HS-5 (cell line): ENCODE measurements at regions not wholly inside any gene's neighbourhood (a gene's known extent, or its start where the extent isn't known, plus 50 kb on each side); places are given as distances from the start of the nearest gene placed in this dataset.

Experiments
- DNase-seq: peaks from one replicate; pipeline ENCODE4 v3.0.0-alpha.2; 2012; ENCODE audit warnings: low read depth

- DNase-seq = no peak
These were observed 476.1 kb downstream of the SHQ1 start for GRCh38 chr3:72372161-72372560.

- no peak for DNase-seq
These were observed 476.8 kb downstream of the SHQ1 start for GRCh38 chr3:72371431-72371830.

- no peak for DNase-seq
These were observed 477.3 kb downstream of the SHQ1 start for GRCh38 chr3:72370947-72371346.

GRCh38 chr3:72369681-72370080 is 478.6 kb downstream of the SHQ1 start:
- no peak for DNase-seq

GRCh38 chr3:72368331-72368975 is 479.8 kb downstream of the SHQ1 start:
- DNase-seq = no peak

- DNase-seq = no peak
These were observed 486.3 kb downstream of the SHQ1 start for GRCh38 chr3:72361990-72362389.

- no peak for DNase-seq
These were observed 488.5 kb downstream of the SHQ1 start for GRCh38 chr3:72359743-72360142.

GRCh38 chr3:72355168-72355567 is 493.1 kb downstream of the SHQ1 start:
- DNase-seq = no peak

GRCh38 chr3:72354486-72354885 is 493.8 kb downstream of the SHQ1 start:
- DNase-seq = no peak

- no peak for DNase-seq
These were observed 494.8 kb downstream of the SHQ1 start for GRCh38 chr3:72353236-72354128.

- no peak for DNase-seq
These were observed 496.1 kb downstream of the SHQ1 start for GRCh38 chr3:72352176-72352575.

- DNase-seq = no peak
These were observed 496.7 kb downstream of the SHQ1 start for GRCh38 chr3:72351536-72351935.

GRCh38 chr3:72350761-72351505 is 497.3 kb downstream of the SHQ1 start:
- no peak for DNase-seq

- no peak for DNase-seq
These were observed 499.9 kb downstream of the SHQ1 start for GRCh38 chr3:72348357-72348756.

- DNase-seq = no peak
These were observed 500.4 kb downstream of the SHQ1 start for GRCh38 chr3:72347819-72348319.

GRCh38 chr3:72346526-72346926 is 501.7 kb downstream of the SHQ1 start:
- DNase-seq = peak; percentile 92

- DNase-seq = no peak
These were observed 502.3 kb downstream of the SHQ1 start for GRCh38 chr3:72345980-72346379.

- no peak for DNase-seq
These were observed 502.9 kb downstream of the SHQ1 start for GRCh38 chr3:72345237-72345878.

- no peak for DNase-seq
These were observed 503.6 kb downstream of the SHQ1 start for GRCh38 chr3:72344647-72345046.

GRCh38 chr3:72344236-72344635 is 504.0 kb downstream of the SHQ1 start:
- DNase-seq = no peak

- no peak for DNase-seq
These were observed 505.2 kb downstream of the SHQ1 start for GRCh38 chr3:72343078-72343477.

GRCh38 chr3:72342450-72342849 is 505.8 kb downstream of the SHQ1 start:
- DNase-seq = no peak
